WERI-Rb-1 (cell line): ENCODE measurements at regions not wholly inside any gene's neighbourhood (a gene's known extent, or its start where the extent isn't known, plus 50 kb on each side); places are given as distances from the start of the nearest gene placed in this dataset.

Experiments used
- DNase-seq: peaks from one replicate; pipeline ENCODE4 v3.0.0-alpha.2; 2020
- H3K27ac ChIP-seq: fragments of 250-450 bp; sonication (Bioruptor Pico); 2 replicates; pipeline ENCODE4 v1.5.1; 2020; ENCODE audit warnings: mild to moderate bottlenecking, moderate library complexity
- H3K27me3 ChIP-seq: fragments of 250-450 bp; sonication (Bioruptor Pico); 2 replicates; pipeline ENCODE4 v1.5.1; 2021; ENCODE audit warnings: mild to moderate bottlenecking, low read depth, moderate library complexity; ENCODE audit not compliant: insufficient read depth, severe bottlenecking
- H3K36me3 ChIP-seq: fragments of 250-450 bp; sonication (Bioruptor Pico); 2 replicates; pipeline ENCODE4 v1.5.1; 2020; ENCODE audit warnings: mild to moderate bottlenecking, moderate library complexity
- H3K4me3 ChIP-seq: 2 replicates; pipeline ENCODE4 v1.5.1; 2011; ENCODE audit warnings: low read depth, mild to moderate bottlenecking, control low read depth, low read length
- H3K9me3 ChIP-seq: fragments of 250-450 bp; sonication (Bioruptor Pico); 2 replicates; pipeline ENCODE4 v1.5.1; 2021; ENCODE audit warnings: mild to moderate bottlenecking, moderate library complexity; ENCODE audit not compliant: severe bottlenecking
- TF ChIP-seq, protein P1 (sequence below): IDR thresholded peaks from 2 replicates; pipeline ENCODE4 v1.5.1; 2011; ENCODE audit warnings: low read depth, mild to moderate bottlenecking, control low read depth, inconsistent platforms, low read length

DNA sequence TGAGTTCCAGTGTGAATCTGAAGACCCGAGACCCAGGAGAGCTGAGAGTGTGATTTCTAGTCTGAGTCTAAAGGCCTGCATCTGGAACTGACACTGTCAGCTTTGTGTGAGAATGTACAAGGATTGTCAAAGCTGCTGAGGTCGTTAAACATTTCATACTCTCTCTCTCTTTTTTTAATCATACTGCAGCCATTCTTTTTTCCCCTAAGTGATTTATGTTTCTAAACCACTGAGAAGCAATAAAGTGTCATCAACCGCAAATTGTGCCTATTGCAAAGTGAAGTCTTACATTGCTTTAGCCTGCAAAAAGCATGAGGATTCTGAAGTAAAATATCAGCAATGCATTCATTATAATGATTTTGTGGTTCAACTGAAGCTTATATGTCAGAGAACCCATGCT lies 106.0 kb downstream of the ASMT start:
- Histone ChIP-seq H3K27ac (no peak overlapping the region), H3K4me3 (no peak overlapping the region), H3K36me3 (no peaks in the 10 kb centered on the region), H3K27me3 (no peaks in the 10 kb centered on the region), H3K9me3 (no peaks in the 10 kb centered on the region)
- TF ChIP-seq, protein P1, sequence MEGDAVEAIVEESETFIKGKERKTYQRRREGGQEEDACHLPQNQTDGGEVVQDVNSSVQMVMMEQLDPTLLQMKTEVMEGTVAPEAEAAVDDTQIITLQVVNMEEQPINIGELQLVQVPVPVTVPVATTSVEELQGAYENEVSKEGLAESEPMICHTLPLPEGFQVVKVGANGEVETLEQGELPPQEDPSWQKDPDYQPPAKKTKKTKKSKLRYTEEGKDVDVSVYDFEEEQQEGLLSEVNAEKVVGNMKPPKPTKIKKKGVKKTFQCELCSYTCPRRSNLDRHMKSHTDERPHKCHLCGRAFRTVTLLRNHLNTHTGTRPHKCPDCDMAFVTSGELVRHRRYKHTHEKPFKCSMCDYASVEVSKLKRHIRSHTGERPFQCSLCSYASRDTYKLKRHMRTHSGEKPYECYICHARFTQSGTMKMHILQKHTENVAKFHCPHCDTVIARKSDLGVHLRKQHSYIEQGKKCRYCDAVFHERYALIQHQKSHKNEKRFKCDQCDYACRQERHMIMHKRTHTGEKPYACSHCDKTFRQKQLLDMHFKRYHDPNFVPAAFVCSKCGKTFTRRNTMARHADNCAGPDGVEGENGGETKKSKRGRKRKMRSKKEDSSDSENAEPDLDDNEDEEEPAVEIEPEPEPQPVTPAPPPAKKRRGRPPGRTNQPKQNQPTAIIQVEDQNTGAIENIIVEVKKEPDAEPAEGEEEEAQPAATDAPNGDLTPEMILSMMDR: no peak
- DNase-seq: no peak

- Histone ChIP-seq H3K9me3 (no peaks in the 10 kb centered on the region), H3K36me3 (no peaks in the 10 kb centered on the region), H3K4me3 (no peak overlapping the region), H3K27me3 (no peaks in the 10 kb centered on the region), H3K27ac (no peak overlapping the region; the same call in 1 of the 2 replicates)
- TF ChIP-seq, protein P1: no peak
- no peak for DNase-seq
Measured at GRCh38 chrX:1725472-1725871, 110.6 kb downstream of the ASMT start.

- TF ChIP-seq, protein P1: no peak
- H3K27ac ChIP-seq: no peak overlapping the region
Measured at GRCh38 chrX:1727531-1728027, 112.7 kb downstream of the ASMT start.

GRCh38 chrX:1734806-1735205 lies 119.9 kb downstream of the ASMT start:
- DNase-seq: no peak
- TF ChIP-seq, protein P1: no peak

More at GRCh38 chrX:1727531-1728027, 112.7 kb downstream of the ASMT start:
- Histone ChIP-seq H3K27me3 (no peaks in the 10 kb centered on the region), H3K4me3 (no peak overlapping the region), H3K9me3 (no peaks in the 10 kb centered on the region), H3K36me3 (no peaks in the 10 kb centered on the region)
- DNase-seq: no peak

DNA sequence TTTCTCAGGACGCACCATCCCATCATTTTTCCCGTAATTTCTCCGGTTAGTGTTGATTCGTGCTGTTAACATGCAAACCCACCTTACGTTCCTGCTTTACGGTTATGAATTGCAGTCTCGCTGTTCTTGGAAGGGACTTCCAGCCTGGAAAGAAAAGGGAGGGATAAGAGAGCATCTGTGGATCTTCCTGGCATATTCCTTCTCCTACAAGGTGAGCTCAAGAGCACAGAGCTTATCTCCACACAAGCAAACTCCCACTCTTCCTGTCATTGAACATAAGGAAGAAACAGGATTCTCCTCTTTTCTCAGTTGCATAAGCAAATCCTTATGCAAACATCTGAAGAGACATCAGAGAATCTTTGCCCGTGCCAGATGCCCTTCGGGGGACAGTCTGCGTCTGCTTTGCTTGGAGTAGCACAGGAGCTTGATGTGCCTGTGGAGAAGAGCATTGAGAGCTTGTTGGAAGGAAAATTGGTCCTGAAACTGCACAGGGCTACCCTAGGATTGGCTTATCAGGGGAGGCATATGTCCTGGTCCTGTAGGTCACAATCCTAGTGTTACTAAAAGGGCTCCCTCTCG lies 127.0 kb downstream of the ASMT start:
- Histone ChIP-seq H3K9me3 (peaks cover 8% of the 10 kb centered on the region), H3K36me3 (no peaks in the 10 kb centered on the region), H3K27me3 (no peaks in the 10 kb centered on the region), H3K27ac (no peak overlapping the region), H3K4me3 (no peak overlapping the region)
- TF ChIP-seq, protein P1: no peak
- DNase-seq: no peak

More at GRCh38 chrX:1734806-1735205, 119.9 kb downstream of the ASMT start:
- Histone ChIP-seq H3K36me3 (no peaks in the 10 kb centered on the region), H3K4me3 (no peak overlapping the region), H3K27ac (no peak overlapping the region), H3K9me3 (peaks cover 3% of the 10 kb centered on the region), H3K27me3 (no peaks in the 10 kb centered on the region)

GRCh38 chrX:1743105-1743504 lies 128.2 kb downstream of the ASMT start:
- H3K27ac ChIP-seq: no peak overlapping the region
- no peak overlapping the region for H3K4me3 ChIP-seq
- H3K27me3 ChIP-seq: no peaks in the 10 kb centered on the region
- no peak for DNase-seq
- H3K36me3 ChIP-seq: no peaks in the 10 kb centered on the region
- TF ChIP-seq, protein P1: no peak
- peaks cover 5% of the 10 kb centered on the region for H3K9me3 ChIP-seq
